ENCODE measurements at regions not wholly inside any gene's neighbourhood (a gene's known extent, or its start where the extent isn't known, plus 50 kb on each side); places are given as distances from the start of the nearest gene placed in this dataset.

DNA sequence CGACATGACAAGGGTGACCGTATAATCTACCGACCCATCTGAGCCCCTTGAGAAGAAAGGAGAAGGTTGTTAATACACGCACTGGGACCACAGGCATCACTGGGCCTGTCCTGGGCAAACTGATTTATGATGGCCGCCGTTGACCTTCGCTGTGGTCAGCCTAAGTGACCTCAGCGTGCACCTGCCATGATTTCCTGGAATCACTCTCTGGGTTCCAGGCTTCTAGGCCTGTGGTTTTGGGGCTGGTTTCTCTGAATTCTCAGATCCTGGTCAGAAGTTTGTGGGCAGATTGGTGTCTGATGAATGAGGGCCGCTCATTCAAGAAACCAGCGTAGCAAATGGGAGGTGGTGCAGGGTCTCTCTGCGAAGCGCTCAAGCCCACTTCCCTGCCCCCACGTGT is 64.0 kb downstream of the SIK1 start:
- TF ChIP-seq CTCF (conservative IDR thresholded peaks at IDR 0.05; ENCODE audit: low read depth, low read length) = no peak
- TF ChIP-seq EZH2 (IDR thresholded peaks at IDR 0.05; ENCODE audit: low read length, unreplicated experiment) = no peak
